Neutrophil (primary cell): ENCODE measurements at regions not wholly inside any gene's neighbourhood (a gene's known extent, or its start where the extent isn't known, plus 50 kb on each side); places are given as distances from the start of the nearest gene placed in this dataset.

Experiments used
- H3K27ac ChIP-seq: fragments of 200-600 bp; sonication (generic); 2 replicates; pipeline ENCODE4 v1.5.1; 2016; ENCODE audit warnings: mild to moderate bottlenecking, moderate library complexity
- H3K27me3 ChIP-seq: fragments of 200-600 bp; sonication (generic); 2 replicates; pipeline ENCODE4 v1.6.0; 2016; ENCODE audit warnings: mild to moderate bottlenecking
- H3K36me3 ChIP-seq: fragments of 200-600 bp; sonication (generic); 2 replicates; pipeline ENCODE4 v1.5.1; 2017
- H3K4me1 ChIP-seq, 2 experiments: fragments of 200-600 bp in 1 of 2; sonication (generic) in 1 of 2; 1 replicate in 1 of 2; 2 replicates in 1 of 2; pipeline versions ENCODE4 v1.5.1 to v1.6.1; 2013 to 2016; ENCODE audit warnings: low read depth in 1 of 2, low read length in 1 of 2, mild to moderate bottlenecking in 1 of 2, moderate library complexity in 1 of 2; ENCODE audit not compliant: control insufficient read depth in 1 of 2, insufficient read depth in 1 of 2
- H3K4me3 ChIP-seq, 2 experiments: fragments of 200-600 bp in 1 of 2; sonication (generic) in 1 of 2; 1 replicate in 1 of 2; 2 replicates in 1 of 2; pipeline ENCODE4 v1.5.1; 2013 to 2016; ENCODE audit warnings: low read depth in 1 of 2, low read length in 1 of 2, mild to moderate bottlenecking in 1 of 2, moderate library complexity in 1 of 2
- H3K9me3 ChIP-seq: fragments of 200-600 bp; sonication (generic); 2 replicates; pipeline ENCODE4 v1.5.1; 2016
- TF ChIP-seq, protein P1 (sequence below): fragments of 200-600 bp; sonication (generic); IDR thresholded peaks from 2 replicates; pipeline ENCODE4 v1.5.1; 2016; ENCODE audit warnings: antibody characterized with exemption

DNA sequence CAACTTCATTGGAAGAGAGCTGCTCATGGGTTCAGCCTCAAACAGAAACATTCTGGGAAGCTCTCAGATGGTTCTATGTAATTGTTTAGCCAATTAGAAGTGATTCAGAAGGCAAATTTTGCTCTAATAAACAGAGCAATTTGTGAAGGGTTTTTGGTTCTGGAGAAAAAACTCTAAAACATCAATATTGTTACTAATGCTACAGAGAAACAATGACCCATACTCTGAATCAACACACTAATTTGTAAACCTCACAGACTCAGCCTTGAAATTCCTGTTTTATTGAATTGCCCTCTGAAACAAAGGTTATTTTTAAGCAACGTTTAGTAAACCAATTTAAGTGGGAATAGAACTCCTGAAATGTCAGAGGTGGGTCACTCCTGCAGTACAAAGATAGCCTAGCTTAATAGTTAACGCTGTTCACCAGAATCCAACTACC, 171.6 kb upstream of the SVIL start:
- Histone ChIP-seq H3K9me3 (no peaks in the 10 kb centered on the region), H3K4me3 (no peak overlapping the region), H3K4me1 (peaks cover 23 to 29% of the 10 kb centered on the region in 2 experiments), H3K36me3 (no peaks in the 10 kb centered on the region), H3K27ac (no peak overlapping the region), H3K27me3 (peaks cover 15% of the 10 kb centered on the region)
- TF ChIP-seq, protein P1, sequence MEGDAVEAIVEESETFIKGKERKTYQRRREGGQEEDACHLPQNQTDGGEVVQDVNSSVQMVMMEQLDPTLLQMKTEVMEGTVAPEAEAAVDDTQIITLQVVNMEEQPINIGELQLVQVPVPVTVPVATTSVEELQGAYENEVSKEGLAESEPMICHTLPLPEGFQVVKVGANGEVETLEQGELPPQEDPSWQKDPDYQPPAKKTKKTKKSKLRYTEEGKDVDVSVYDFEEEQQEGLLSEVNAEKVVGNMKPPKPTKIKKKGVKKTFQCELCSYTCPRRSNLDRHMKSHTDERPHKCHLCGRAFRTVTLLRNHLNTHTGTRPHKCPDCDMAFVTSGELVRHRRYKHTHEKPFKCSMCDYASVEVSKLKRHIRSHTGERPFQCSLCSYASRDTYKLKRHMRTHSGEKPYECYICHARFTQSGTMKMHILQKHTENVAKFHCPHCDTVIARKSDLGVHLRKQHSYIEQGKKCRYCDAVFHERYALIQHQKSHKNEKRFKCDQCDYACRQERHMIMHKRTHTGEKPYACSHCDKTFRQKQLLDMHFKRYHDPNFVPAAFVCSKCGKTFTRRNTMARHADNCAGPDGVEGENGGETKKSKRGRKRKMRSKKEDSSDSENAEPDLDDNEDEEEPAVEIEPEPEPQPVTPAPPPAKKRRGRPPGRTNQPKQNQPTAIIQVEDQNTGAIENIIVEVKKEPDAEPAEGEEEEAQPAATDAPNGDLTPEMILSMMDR: no peak

DNA sequence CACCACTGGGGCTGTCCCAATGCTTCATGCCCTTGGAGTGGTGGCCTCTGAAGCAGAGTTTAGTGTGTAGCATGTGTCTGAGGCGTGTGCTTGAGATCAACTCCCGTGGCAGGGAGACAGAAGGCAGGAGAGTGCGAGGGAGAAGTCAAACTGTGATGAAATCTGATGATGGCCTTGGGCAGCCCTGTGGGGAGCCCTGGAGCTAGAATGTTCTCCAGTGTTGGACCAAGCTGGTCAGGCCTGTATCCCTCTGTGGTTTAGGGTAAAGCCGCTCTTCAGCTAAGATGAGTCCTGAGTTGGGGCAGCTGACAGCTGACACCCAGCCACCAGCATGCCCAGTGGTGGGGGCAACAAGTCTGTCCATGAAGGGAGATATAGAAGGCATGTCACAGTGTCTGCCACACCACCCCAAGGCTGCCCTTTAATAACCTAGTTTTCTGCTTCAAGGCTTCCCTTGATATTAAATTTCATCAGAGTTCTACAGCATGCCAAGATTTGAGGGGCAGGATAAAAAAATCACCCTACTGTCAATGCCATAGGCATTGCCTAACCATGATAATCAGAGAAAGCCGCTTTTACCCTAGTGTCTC, 170.5 kb upstream of the SVIL start:
- TF ChIP-seq, protein P1: no peak
- H3K4me1 ChIP-seq: peaks cover 23 to 29% of the 10 kb centered on the region in 2 experiments
- H3K4me3 ChIP-seq: no peak overlapping the region
- H3K27me3 ChIP-seq: peaks cover 10% of the 10 kb centered on the region
- no peaks in the 10 kb centered on the region for H3K36me3 ChIP-seq
- H3K9me3 ChIP-seq: no peaks in the 10 kb centered on the region
- no peak overlapping the region for H3K27ac ChIP-seq

DNA sequence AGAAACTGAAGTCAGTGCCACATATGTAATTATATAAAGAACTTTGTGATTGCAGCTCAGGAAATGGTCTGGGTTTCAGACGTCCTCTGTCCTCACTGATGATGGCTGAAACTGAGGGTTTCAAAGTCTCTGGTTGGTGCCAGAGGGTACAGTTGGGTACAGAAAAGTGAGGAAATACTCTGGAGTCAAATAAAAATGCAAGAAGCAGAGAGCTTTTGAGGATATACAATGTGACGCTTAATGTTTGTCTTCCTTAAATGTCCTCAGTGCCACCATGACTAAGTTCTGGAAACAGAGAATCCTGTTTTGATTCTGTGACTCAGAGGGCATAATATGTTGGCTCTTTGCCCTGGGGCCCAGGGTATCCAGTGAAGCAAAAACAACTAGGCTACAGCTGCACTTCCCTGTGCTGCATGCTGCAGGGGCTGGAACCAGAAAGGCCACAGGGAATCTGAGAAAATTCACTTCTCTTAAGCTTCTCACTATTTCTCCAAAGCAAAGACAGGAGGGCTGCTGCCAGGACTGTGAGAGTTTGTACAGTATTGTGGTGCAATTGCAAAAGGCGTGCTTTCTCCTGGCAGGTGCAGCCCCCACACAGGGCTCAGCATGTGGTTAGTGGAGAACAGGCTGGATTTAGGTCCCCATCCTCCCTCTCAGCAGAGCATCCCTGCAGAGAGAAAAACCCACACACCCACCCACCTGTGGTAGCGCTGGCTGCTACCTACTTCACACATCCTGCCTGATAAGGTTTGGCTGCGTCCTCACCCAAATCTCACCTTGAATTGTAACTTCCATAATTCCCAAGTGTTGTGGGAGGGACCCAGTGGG, 169.5 kb upstream of the SVIL start:
- Histone ChIP-seq H3K4me3 (peak overlapping the region in 1 of 2 experiments; percentile 3), H3K4me1 (peaks cover 23 to 29% of the 10 kb centered on the region in 2 experiments), H3K27ac (peak overlapping the region; percentile 72), H3K36me3 (no peaks in the 10 kb centered on the region), H3K9me3 (no peaks in the 10 kb centered on the region), H3K27me3 (peaks cover 10% of the 10 kb centered on the region)
- TF ChIP-seq, protein P1: no peak

DNA sequence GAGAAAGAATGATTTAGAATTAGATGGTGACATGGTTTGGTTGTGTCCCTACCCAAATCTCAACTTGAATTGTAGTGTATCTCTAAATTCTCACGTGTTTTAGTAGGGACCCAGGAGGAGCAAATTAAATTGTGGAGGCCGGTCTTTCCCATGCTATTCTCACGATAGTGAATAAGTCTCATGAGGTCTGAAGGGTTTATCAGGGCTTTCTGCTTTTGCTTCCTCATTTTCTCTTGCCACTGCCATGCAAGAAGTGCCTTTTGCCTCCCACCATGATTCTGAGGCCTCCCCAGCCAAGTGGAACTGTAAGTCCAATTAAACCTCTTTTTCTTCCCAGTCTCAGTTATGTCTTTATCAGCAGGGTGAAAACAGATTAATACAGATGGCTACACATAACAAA, 167.4 kb upstream of the SVIL start:
- Histone ChIP-seq H3K27me3 (no peaks in the 10 kb centered on the region), H3K36me3 (no peaks in the 10 kb centered on the region), H3K27ac (no peak overlapping the region), H3K9me3 (no peaks in the 10 kb centered on the region), H3K4me1 (peaks cover 23 to 29% of the 10 kb centered on the region in 2 experiments), H3K4me3 (no peak overlapping the region)
- TF ChIP-seq, protein P1: no peak

DNA sequence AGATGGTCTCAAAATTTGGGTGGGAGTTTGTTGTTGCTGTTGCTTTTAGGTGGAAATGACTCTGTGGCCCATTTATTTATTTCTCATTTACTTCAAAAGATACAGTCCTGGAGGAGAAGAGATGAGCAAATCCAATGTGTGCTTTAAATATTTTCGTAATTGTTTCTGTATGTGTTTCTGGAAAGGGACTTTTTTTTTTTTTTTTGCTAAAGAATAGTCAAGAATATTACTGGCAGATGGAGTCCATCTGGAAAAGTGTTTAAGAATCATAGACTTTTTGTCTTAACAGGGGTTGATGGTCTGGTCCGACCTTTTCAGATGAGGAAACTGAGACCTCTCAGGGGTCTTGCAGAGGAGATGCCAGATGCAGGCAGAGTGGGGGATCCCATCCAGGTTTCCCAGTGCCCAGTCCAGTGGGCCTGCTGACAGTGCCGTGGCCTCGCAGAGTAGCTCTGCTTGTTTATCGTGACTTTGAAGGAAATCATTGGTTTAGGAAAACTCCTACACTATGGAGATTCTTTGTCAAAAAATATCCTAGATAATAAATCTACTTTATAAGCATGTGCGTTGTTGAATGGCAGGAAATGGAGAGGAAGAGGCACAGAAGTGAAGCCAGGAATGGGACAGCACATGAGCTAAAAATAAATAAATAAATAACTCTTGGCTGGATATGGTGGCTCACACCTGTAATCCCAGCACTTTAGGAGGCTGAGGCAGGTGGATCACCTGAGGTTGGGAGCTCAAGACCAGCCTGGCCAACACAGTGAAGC, 164.3 kb upstream of the SVIL start:
- H3K27me3 ChIP-seq: no peaks in the 10 kb centered on the region
- H3K4me3 ChIP-seq: no peak overlapping the region
- no peak overlapping the region for H3K27ac ChIP-seq
- H3K36me3 ChIP-seq: no peaks in the 10 kb centered on the region
- no peaks in the 10 kb centered on the region for H3K9me3 ChIP-seq
- TF ChIP-seq, protein P1: no peak
- H3K4me1 ChIP-seq: peaks cover 13 to 15% of the 10 kb centered on the region in 2 experiments
